ENCODE measurements at regions not wholly inside any gene's neighbourhood (a gene's known extent, or its start where the extent isn't known, plus 50 kb on each side); places are given as distances from the start of the nearest gene placed in this dataset.
"Not testable (repeated sequence)": the region's sequence is repeated elsewhere in the genome, so short reads cannot be mapped to it uniquely, and the experiment has no call there.

- Histone ChIP-seq H3K27ac (ENCODE audit: low read depth, low read length) (no peak overlapping the region), H3K9ac (ENCODE audit: low read depth, low read length) (no peak overlapping the region), H3K4me1 (ENCODE audit: control insufficient read depth, insufficient read depth, low read length) (no peaks in the 10 kb centered on the region), H3K36me3 (ENCODE audit: control insufficient read depth, insufficient read depth, low read length) (no peaks in the 10 kb centered on the region), H3K9me3 (ENCODE audit: control insufficient read depth, insufficient read depth, low read length) (no peaks in the 10 kb centered on the region), H3K4me3 (ENCODE audit: low read depth, low read length) (no peak overlapping the region), H3K27me3 (ENCODE audit: control insufficient read depth, insufficient read depth, low read length) (no peaks in the 10 kb centered on the region)
These were observed 1233.1 kb downstream of the OTOL1 start for GRCh38 chr3:162729686-162730085.

DNA sequence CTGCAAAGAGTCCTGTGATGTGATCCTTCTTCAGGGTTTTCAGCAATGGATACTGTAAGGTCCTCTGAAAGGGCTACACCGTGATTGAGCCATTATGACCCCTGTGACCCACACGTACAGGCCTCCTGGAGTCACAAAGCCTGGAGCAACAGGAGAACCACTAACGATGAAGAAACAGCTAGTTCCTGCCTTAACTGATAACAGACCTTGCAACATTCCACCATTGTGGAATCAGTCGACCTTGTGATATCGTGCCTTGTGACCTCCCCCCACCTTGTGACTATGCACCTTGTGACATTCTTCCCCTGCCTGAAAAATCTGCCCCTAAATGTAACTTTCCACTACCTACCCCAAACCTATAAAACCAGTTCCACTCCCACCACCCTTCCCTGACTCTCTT is 1235.4 kb downstream of the OTOL1 start:
- not testable (repeated sequence) for H3K4me3 ChIP-seq (ENCODE audit: low read depth, low read length); H3K27ac ChIP-seq (ENCODE audit: low read depth, low read length); H3K9ac ChIP-seq (ENCODE audit: low read depth, low read length); H3K9me3 ChIP-seq (ENCODE audit: control insufficient read depth, insufficient read depth, low read length); H3K4me1 ChIP-seq (ENCODE audit: control insufficient read depth, insufficient read depth, low read length); H3K27me3 ChIP-seq (ENCODE audit: control insufficient read depth, insufficient read depth, low read length); H3K36me3 ChIP-seq (ENCODE audit: control insufficient read depth, insufficient read depth, low read length)

DNA sequence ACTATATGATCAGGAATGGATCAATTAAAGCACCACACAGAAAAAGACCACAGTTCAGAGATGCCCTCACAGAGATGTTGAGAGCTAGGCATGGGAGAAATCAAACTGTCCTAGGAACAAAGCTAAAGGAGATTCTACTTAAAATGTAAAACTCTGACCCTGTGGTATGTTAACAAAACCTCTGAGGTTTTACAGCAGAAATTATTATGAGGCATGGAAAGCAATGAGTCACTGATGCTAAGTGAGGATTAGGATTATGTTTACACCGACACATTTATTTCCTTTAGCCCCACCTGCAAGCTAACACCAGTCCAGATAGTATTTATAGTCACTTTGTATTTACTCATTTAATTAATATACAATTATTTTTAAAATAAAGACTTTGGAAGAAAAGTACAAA is 1242.2 kb downstream of the OTOL1 start:
- H3K9me3 ChIP-seq (ENCODE audit: control insufficient read depth, insufficient read depth, low read length) = no peaks in the 10 kb centered on the region
- no peaks in the 10 kb centered on the region for H3K27me3 ChIP-seq (ENCODE audit: control insufficient read depth, insufficient read depth, low read length)
- no peak overlapping the region for H3K9ac ChIP-seq (ENCODE audit: low read depth, low read length)
- H3K4me1 ChIP-seq (ENCODE audit: control insufficient read depth, insufficient read depth, low read length) = peaks cover 41% of the 10 kb centered on the region
- H3K27ac ChIP-seq (ENCODE audit: low read depth, low read length) = peak overlapping the region; percentile 8
- no peaks in the 10 kb centered on the region for H3K36me3 ChIP-seq (ENCODE audit: control insufficient read depth, insufficient read depth, low read length)
- H3K4me3 ChIP-seq (ENCODE audit: low read depth, low read length) = no peak overlapping the region

GRCh38 chr3:162740941-162741596 is 1244.5 kb downstream of the OTOL1 start:
- Histone ChIP-seq H3K36me3 (ENCODE audit: control insufficient read depth, insufficient read depth, low read length) (no peaks in the 10 kb centered on the region), H3K4me1 (ENCODE audit: control insufficient read depth, insufficient read depth, low read length) (peaks cover 39% of the 10 kb centered on the region), H3K9ac (ENCODE audit: low read depth, low read length) (peak overlapping the region; percentile 13; the same call in 1 of the 2 replicates), H3K4me3 (ENCODE audit: low read depth, low read length) (no peak overlapping the region), H3K9me3 (ENCODE audit: control insufficient read depth, insufficient read depth, low read length) (no peaks in the 10 kb centered on the region; the same call in 1 of the 2 replicates), H3K27ac (ENCODE audit: low read depth, low read length) (peak overlapping the region; percentile 83), H3K27me3 (ENCODE audit: control insufficient read depth, insufficient read depth, low read length) (no peaks in the 10 kb centered on the region)

GRCh38 chr3:162742159-162742717 is 1245.6 kb downstream of the OTOL1 start:
- H3K36me3 ChIP-seq (ENCODE audit: control insufficient read depth, insufficient read depth, low read length) = no peaks in the 10 kb centered on the region
- H3K4me3 ChIP-seq (ENCODE audit: low read depth, low read length) = no peak overlapping the region
- peak overlapping the region; percentile 13; the same call in 1 of the 2 replicates for H3K9ac ChIP-seq (ENCODE audit: low read depth, low read length)
- H3K27me3 ChIP-seq (ENCODE audit: control insufficient read depth, insufficient read depth, low read length) = no peaks in the 10 kb centered on the region
- peaks cover 2% of the 10 kb centered on the region; the same call in 1 of the 2 replicates for H3K9me3 ChIP-seq (ENCODE audit: control insufficient read depth, insufficient read depth, low read length)
- peak overlapping the region; percentile 83 for H3K27ac ChIP-seq (ENCODE audit: low read depth, low read length)
- peaks cover 35% of the 10 kb centered on the region for H3K4me1 ChIP-seq (ENCODE audit: control insufficient read depth, insufficient read depth, low read length)

DNA sequence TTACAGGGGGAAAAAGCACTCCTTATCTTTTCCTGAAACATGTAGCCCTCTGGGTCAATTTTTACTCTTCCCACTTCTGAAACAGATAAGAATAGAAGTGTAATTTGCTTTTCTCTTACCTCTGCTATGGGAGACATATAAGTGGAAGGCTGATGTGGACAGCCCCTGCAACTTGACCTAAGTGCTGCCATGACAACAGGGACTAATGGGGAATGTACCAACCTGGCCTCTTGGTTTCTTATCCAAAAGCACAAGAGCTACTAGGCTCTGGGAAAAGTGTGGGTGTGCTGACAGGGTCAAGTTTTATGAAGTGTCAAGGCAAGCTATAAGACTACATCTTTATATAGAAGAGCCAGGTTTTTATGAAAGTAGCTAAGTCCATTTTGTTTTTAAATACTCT is 1246.5 kb downstream of the OTOL1 start:
- no peak overlapping the region for H3K9ac ChIP-seq (ENCODE audit: low read depth, low read length)

DNA sequence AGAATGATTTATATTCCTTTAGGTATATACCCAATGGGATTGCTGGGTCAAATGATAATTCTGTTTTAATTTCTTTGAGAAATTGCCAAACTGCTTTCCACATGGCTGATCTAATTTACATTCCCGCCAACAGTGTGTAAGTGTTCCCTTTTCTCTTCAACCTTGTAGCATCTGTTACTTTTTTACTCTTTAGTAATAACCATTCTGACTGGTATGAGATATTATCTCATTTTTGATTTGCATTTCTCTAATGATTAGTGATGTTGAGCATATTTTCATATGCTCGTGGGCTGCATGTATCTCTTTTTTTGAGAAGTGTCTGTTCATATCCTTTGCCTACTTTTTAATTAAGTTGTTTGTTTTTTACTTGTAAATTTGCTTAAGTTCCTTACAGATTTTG is 1264.2 kb downstream of the OTOL1 start:
- Histone ChIP-seq H3K27ac (ENCODE audit: low read depth, low read length) (no peak overlapping the region), H3K9me3 (ENCODE audit: control insufficient read depth, insufficient read depth, low read length) (peaks cover 4% of the 10 kb centered on the region; the same call in 1 of the 2 replicates), H3K27me3 (ENCODE audit: control insufficient read depth, insufficient read depth, low read length) (no peaks in the 10 kb centered on the region), H3K36me3 (ENCODE audit: control insufficient read depth, insufficient read depth, low read length) (no peaks in the 10 kb centered on the region), H3K9ac (ENCODE audit: low read depth, low read length) (no peak overlapping the region), H3K4me1 (ENCODE audit: control insufficient read depth, insufficient read depth, low read length) (no peaks in the 10 kb centered on the region), H3K4me3 (ENCODE audit: low read depth, low read length) (no peak overlapping the region)

More for the DNA sequence above, 1246.5 kb downstream of the OTOL1 start:
- Histone ChIP-seq H3K27me3 (ENCODE audit: control insufficient read depth, insufficient read depth, low read length) (no peaks in the 10 kb centered on the region), H3K9me3 (ENCODE audit: control insufficient read depth, insufficient read depth, low read length) (peaks cover 10% of the 10 kb centered on the region), H3K27ac (ENCODE audit: low read depth, low read length) (no peak overlapping the region), H3K36me3 (ENCODE audit: control insufficient read depth, insufficient read depth, low read length) (no peaks in the 10 kb centered on the region), H3K4me3 (ENCODE audit: low read depth, low read length) (no peak overlapping the region), H3K4me1 (ENCODE audit: control insufficient read depth, insufficient read depth, low read length) (peaks cover 35% of the 10 kb centered on the region)

- Histone ChIP-seq H3K9me3 (ENCODE audit: control insufficient read depth, insufficient read depth, low read length) (peaks cover 12% of the 10 kb centered on the region; the same call in 1 of the 2 replicates), H3K4me3 (ENCODE audit: low read depth, low read length) (no peak overlapping the region), H3K27me3 (ENCODE audit: control insufficient read depth, insufficient read depth, low read length) (no peaks in the 10 kb centered on the region), H3K36me3 (ENCODE audit: control insufficient read depth, insufficient read depth, low read length) (no peaks in the 10 kb centered on the region), H3K27ac (ENCODE audit: low read depth, low read length) (no peak overlapping the region), H3K9ac (ENCODE audit: low read depth, low read length) (no peak overlapping the region), H3K4me1 (ENCODE audit: control insufficient read depth, insufficient read depth, low read length) (no peaks in the 10 kb centered on the region)
These were observed 1267.6 kb downstream of the OTOL1 start for GRCh38 chr3:162764051-162764807.

- no peak overlapping the region for H3K27ac ChIP-seq (ENCODE audit: low read depth, low read length)
- no peaks in the 10 kb centered on the region for H3K36me3 ChIP-seq (ENCODE audit: control insufficient read depth, insufficient read depth, low read length)
- peaks cover 12% of the 10 kb centered on the region; the same call in 1 of the 2 replicates for H3K9me3 ChIP-seq (ENCODE audit: control insufficient read depth, insufficient read depth, low read length)
- H3K4me1 ChIP-seq (ENCODE audit: control insufficient read depth, insufficient read depth, low read length) = no peaks in the 10 kb centered on the region
- no peak overlapping the region for H3K4me3 ChIP-seq (ENCODE audit: low read depth, low read length)
- H3K9ac ChIP-seq (ENCODE audit: low read depth, low read length) = no peak overlapping the region
- H3K27me3 ChIP-seq (ENCODE audit: control insufficient read depth, insufficient read depth, low read length) = no peaks in the 10 kb centered on the region
These were observed 1268.1 kb downstream of the OTOL1 start for GRCh38 chr3:162764808-162765071.

DNA sequence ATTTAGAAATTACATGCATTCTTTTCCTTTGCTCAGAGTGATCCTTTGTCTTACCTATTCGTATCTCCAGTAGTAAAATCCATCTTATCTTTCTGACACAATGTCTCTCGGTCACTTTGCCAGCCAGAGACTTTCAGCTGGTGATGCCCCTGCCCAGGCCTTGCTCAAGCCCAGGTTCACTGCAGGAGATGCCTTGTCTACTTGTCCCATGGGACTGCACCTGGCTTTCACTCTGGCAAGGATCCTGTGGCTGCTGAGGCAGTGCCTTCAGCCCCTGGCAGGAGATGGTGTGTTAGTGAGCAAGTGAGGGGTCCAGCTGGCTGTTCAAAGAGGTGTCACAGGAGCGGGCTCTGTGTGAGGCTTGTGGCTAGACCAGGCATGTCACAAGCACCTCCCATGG is 1268.9 kb downstream of the OTOL1 start:
- H3K4me1 ChIP-seq (ENCODE audit: control insufficient read depth, insufficient read depth, low read length) = no peaks in the 10 kb centered on the region
- H3K9ac ChIP-seq (ENCODE audit: low read depth, low read length) = no peak overlapping the region
- H3K9me3 ChIP-seq (ENCODE audit: control insufficient read depth, insufficient read depth, low read length) = peaks cover 12% of the 10 kb centered on the region; the same call in 1 of the 2 replicates
- no peak overlapping the region for H3K27ac ChIP-seq (ENCODE audit: low read depth, low read length)
- H3K4me3 ChIP-seq (ENCODE audit: low read depth, low read length) = no peak overlapping the region
- no peaks in the 10 kb centered on the region for H3K27me3 ChIP-seq (ENCODE audit: control insufficient read depth, insufficient read depth, low read length)
- no peaks in the 10 kb centered on the region for H3K36me3 ChIP-seq (ENCODE audit: control insufficient read depth, insufficient read depth, low read length)

- Histone ChIP-seq H3K4me1 (ENCODE audit: control insufficient read depth, insufficient read depth, low read length) (peaks cover 6% of the 10 kb centered on the region), H3K27me3 (ENCODE audit: control insufficient read depth, insufficient read depth, low read length) (no peaks in the 10 kb centered on the region), H3K9ac (ENCODE audit: low read depth, low read length) (no peak overlapping the region), H3K9me3 (ENCODE audit: control insufficient read depth, insufficient read depth, low read length) (peaks cover 12% of the 10 kb centered on the region; the same call in 1 of the 2 replicates), H3K4me3 (ENCODE audit: low read depth, low read length) (no peak overlapping the region), H3K36me3 (ENCODE audit: control insufficient read depth, insufficient read depth, low read length) (no peaks in the 10 kb centered on the region), H3K27ac (ENCODE audit: low read depth, low read length) (no peak overlapping the region)
These were observed 1273.0 kb downstream of the OTOL1 start for GRCh38 chr3:162769564-162769963.
